Transverse colon (tissue), 4 donors: ENCODE measurements at regions not wholly inside any gene's neighbourhood (a gene's known extent, or its start where the extent isn't known, plus 50 kb on each side); places are given as distances from the start of the nearest gene placed in this dataset.

Experiments used
- DNase-seq: peaks from one replicate; pipeline ENCODE4 v3.0.0-alpha.2; 2019
- H3K27ac ChIP-seq, 4 donors: fragments of 200-600 bp; sonication (generic); 2 replicates each; pipeline ENCODE4 v1.5.1; 2016 to 2018; ENCODE audit warnings: inconsistent platforms in 4 of 4
- H3K27me3 ChIP-seq: fragments of 200-600 bp; sonication (generic); 2 replicates; pipeline ENCODE4 v1.5.1; 2017; ENCODE audit warnings: inconsistent platforms
- H3K36me3 ChIP-seq, 4 donors: fragments of 200-600 bp; sonication (generic); 2 replicates each; pipeline ENCODE4 v1.5.1; 2017 to 2019; ENCODE audit warnings: inconsistent platforms in 4 of 4
- H3K4me1 ChIP-seq, 4 donors: fragments of 200-600 bp; sonication (generic); 2 replicates each; pipeline ENCODE4 v1.5.1; 2017 to 2020; ENCODE audit warnings: inconsistent platforms in 4 of 4
- H3K4me3 ChIP-seq, 4 donors: fragments of 200-600 bp; sonication (generic); 1 replicate in 1 of 4; 2 replicates in 3 of 4; pipeline versions ENCODE4 v1.5.1 to v1.6.1; 2017 to 2019; ENCODE audit warnings: inconsistent platforms in 4 of 4
- H3K9me3 ChIP-seq, 2 donors: fragments of 200-600 bp; sonication (generic); 2 replicates each; pipeline ENCODE4 v1.5.1; 2017 to 2019; ENCODE audit warnings: inconsistent platforms in 2 of 2
- EP300 ChIP-seq: sonication (generic); formaldehyde crosslinking; IDR thresholded peaks from one replicate; pipeline ENCODE4 v1.6.1; 2017; ENCODE audit warnings: antibody characterized with exemption, low read depth
- POLR2A ChIP-seq: fragments of 450-650 bp; IDR thresholded peaks from one replicate; pipeline ENCODE4 v1.6.1; 2016; ENCODE audit warnings: antibody characterized with exemption, mild to moderate bottlenecking, moderate library complexity
- POLR2AphosphoS5 ChIP-seq, 3 donors: sonication (generic); formaldehyde crosslinking; IDR thresholded peaks; one replicate each; pipeline ENCODE4 v1.6.1; 2016; ENCODE audit warnings: antibody characterized with exemption in 3 of 3
- WGBS, 2 donors: methylation state at CpG; one replicate each; pipeline ENCODE4 v1.1.5; 2018; ENCODE audit warnings: low coverage in 1 of 2; 5-methylcytosine and 5-hydroxymethylcytosine counted together
- in situ Hi-C, 4 donors: fragments of 200-750 bp; cut with MboI; loops; one replicate each; pipeline versions ENCODE4 v1.15.0 to v1.15.1; 2017; ENCODE audit warnings: low sequenced_read_pairs in 3 of 4, low pct_ligation_motif_present in 1 of 4, low pct_unique_long_range_greater_than_20kb in 1 of 4
- intact Hi-C: fragments of 100-400 bp; cut with DNase I; formaldehyde crosslinking; loops from one replicate; pipeline ENCODE4 v1.15.1; 2023; ENCODE audit warnings: low total_unique reads
- TF ChIP-seq, protein P1 (sequence below), 5 experiments: fragments of 200-600 bp in 3 of 5; fragments of 450-650 bp in 2 of 5; sonication (generic) in 3 of 5; IDR thresholded peaks; 1 replicate in 2 of 5; 2 replicates in 3 of 5; pipeline ENCODE4 v1.5.1; 2016 to 2017; ENCODE audit warnings: antibody characterized with exemption in 5 of 5, inconsistent platforms in 3 of 5, mild to moderate bottlenecking in 2 of 5, moderate library complexity in 1 of 5

DNA sequence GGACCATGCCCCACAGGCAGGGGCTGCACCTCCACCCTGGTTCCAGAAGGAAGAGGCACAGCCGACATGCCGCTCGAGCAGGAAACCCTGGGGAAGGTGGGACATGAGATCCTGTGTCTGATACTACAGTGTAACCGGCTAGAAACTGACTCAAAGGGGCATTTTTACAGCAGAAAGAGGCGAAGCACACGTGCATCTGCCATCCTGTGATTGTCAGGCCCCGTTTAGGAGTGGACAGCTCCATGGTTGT is 62.7 kb downstream of the SIK1 start:
- no peaks in the 10 kb centered on the region for H3K36me3 ChIP-seq
- no peak overlapping the region for H3K27ac ChIP-seq
- intact Hi-C loops = no loop called here
- TF ChIP-seq EP300 = no peak
- no peak for TF ChIP-seq POLR2A
- TF ChIP-seq POLR2AphosphoS5 (IDR thresholded peaks at IDR 0.05) = no peak
- TF ChIP-seq, protein P1, sequence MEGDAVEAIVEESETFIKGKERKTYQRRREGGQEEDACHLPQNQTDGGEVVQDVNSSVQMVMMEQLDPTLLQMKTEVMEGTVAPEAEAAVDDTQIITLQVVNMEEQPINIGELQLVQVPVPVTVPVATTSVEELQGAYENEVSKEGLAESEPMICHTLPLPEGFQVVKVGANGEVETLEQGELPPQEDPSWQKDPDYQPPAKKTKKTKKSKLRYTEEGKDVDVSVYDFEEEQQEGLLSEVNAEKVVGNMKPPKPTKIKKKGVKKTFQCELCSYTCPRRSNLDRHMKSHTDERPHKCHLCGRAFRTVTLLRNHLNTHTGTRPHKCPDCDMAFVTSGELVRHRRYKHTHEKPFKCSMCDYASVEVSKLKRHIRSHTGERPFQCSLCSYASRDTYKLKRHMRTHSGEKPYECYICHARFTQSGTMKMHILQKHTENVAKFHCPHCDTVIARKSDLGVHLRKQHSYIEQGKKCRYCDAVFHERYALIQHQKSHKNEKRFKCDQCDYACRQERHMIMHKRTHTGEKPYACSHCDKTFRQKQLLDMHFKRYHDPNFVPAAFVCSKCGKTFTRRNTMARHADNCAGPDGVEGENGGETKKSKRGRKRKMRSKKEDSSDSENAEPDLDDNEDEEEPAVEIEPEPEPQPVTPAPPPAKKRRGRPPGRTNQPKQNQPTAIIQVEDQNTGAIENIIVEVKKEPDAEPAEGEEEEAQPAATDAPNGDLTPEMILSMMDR (IDR thresholded peaks at IDR 0.05) = no peak
- in situ Hi-C loops = no loop called here
- WGBS, 2 donors = 92% methylated on average over 7 of the region's 7 CpGs; no CpG with 5 or more reads in 1 of the 2 donors
- H3K4me3 ChIP-seq = no peak overlapping the region
- H3K4me1 ChIP-seq = peaks cover 0 to 15% (median 6%) of the 10 kb centered on the region in 4 donors
- H3K9me3 ChIP-seq = no peaks in the 10 kb centered on the region
- H3K27me3 ChIP-seq = no peaks in the 10 kb centered on the region
- no peak for DNase-seq

DNA sequence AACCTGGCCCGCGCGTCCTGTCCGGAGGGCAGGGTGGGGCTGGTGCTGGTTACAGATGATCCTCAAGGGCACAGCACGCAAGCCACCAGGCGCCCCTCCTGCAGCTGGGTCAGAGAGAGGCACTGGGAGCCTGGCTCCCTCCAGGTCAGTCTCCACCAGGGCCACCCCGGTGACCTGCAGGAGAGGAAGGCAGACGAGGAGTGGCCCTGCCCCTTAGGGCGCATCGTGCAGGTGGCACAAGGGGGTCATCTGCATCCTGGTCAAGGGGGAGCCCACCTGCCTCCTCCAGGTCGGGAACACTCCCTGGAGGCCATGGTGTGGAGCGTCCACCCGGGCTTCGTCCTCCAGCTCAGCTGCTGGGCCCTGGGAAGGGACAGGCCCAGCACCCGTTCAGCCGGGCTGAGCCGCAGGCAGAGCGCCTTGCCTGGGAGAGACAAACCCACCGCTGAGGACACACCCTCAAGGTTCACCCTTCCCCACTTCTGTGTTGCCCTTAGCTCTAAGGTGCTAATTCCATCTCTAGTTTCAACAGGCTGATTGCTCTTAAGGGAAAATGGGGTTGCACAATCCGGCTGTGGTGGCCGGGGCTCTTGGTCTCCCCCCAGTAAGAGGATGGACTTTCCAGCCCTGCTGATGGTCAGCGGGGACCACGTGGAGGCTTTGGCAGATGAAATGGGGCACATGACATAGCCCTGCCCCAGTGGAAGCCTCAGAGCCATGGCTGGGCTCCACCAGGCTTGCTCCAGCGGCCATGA is 63.2 kb downstream of the SIK1 start:
- H3K27me3 ChIP-seq = no peaks in the 10 kb centered on the region
- intact Hi-C loops (no loop called here), in situ Hi-C loops (no loop called here)
- no peak overlapping the region for H3K4me3 ChIP-seq
- no peak overlapping the region for H3K27ac ChIP-seq
- no peak for TF ChIP-seq POLR2AphosphoS5 (IDR thresholded peaks at IDR 0.05)
- no peak for TF ChIP-seq POLR2A
- TF ChIP-seq, protein P1 (IDR thresholded peaks at IDR 0.05) = no peak
- peaks cover 0 to 15% (median 6%) of the 10 kb centered on the region in 4 donors for H3K4me1 ChIP-seq
- no peaks in the 10 kb centered on the region for H3K36me3 ChIP-seq
- 79% methylated on average over 14 of the region's 24 CpGs; no CpG with 5 or more reads in 1 of the 2 donors for WGBS, 2 donors
- H3K9me3 ChIP-seq = no peaks in the 10 kb centered on the region
- no peak for DNase-seq

DNA sequence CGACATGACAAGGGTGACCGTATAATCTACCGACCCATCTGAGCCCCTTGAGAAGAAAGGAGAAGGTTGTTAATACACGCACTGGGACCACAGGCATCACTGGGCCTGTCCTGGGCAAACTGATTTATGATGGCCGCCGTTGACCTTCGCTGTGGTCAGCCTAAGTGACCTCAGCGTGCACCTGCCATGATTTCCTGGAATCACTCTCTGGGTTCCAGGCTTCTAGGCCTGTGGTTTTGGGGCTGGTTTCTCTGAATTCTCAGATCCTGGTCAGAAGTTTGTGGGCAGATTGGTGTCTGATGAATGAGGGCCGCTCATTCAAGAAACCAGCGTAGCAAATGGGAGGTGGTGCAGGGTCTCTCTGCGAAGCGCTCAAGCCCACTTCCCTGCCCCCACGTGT is 64.0 kb downstream of the SIK1 start:
- Histone ChIP-seq H3K9me3 (no peaks in the 10 kb centered on the region), H3K27ac (peak overlapping the region; percentile 80 to 86 (median 83)), H3K4me1 (peaks cover 0 to 15% (median 6%) of the 10 kb centered on the region in 4 donors), H3K4me3 (no peak overlapping the region), H3K36me3 (no peaks in the 10 kb centered on the region), H3K27me3 (no peaks in the 10 kb centered on the region)
- intact Hi-C loops (no loop called here), in situ Hi-C loops (no loop called here)
- DNase-seq = peak; percentile 59
- TF ChIP-seq POLR2A (no peak), POLR2AphosphoS5 (IDR thresholded peaks at IDR 0.05) (no peak), EP300 (no peak)
- TF ChIP-seq, protein P1 (IDR thresholded peaks at IDR 0.05) = no peak
- 89 to 92% methylated on average over 5 to 13 of the region's 13 CpGs for WGBS, 2 donors

DNA sequence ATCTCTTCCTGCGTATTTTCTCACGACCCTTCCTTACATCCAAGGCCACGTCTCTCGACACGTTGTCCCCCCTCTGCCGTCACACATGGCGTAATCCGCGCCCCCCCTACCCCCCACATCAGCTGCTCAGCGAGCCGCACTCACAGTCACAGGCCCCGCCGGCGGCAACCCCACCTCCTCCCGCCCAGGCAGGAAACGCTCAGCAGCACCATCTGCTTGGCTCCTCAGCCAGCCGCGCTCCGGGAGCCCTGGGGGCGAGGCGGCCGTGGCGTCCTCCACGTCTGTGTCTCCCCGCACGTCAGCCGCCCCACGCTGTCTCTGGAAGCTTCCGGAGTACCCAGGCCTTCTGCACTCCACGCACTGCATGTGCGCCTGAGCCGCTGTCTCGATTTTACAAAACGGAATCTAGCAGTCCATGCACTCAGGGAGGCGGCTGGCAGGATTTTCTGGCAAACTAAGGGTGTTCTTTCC is 64.6 kb downstream of the SIK1 start:
- TF ChIP-seq POLR2AphosphoS5 (IDR thresholded peaks at IDR 0.05) (peak in 1 of 3 donors; percentile 17), EP300 (no peak)
- H3K36me3 ChIP-seq = no peaks in the 10 kb centered on the region
- H3K4me3 ChIP-seq = peak overlapping the region in 1 of 4 donors; percentile 26
- DNase-seq = peak; percentile 77
- H3K27me3 ChIP-seq = no peaks in the 10 kb centered on the region
- intact Hi-C loops = no loop called here
- H3K27ac ChIP-seq = peak overlapping the region; percentile 80 to 86 (median 83)
- WGBS, 2 donors = 61% methylated on average over 33 of the region's 35 CpGs; no CpG with 5 or more reads in 1 of the 2 donors
- in situ Hi-C loops = no loop called here
- H3K4me1 ChIP-seq = peaks cover 0 to 15% (median 6%) of the 10 kb centered on the region in 4 donors
- H3K9me3 ChIP-seq = no peaks in the 10 kb centered on the region
